ENCODE measurements at regions not wholly inside any gene's neighbourhood (a gene's known extent, or its start where the extent isn't known, plus 50 kb on each side); places are given as distances from the start of the nearest gene placed in this dataset.

GRCh38 chr14:28666961-28667360, 99.6 kb upstream of the FOXG1 start:
- DNase-seq (ENCODE audit: low spot score) (no peak), ATAC-seq (ENCODE audit: insufficient number of reproducible peaks, low FRiP score, low read depth) (no peak)
- no peaks in the 10 kb centered on the region for H3K36me3 ChIP-seq
- no peak for TF ChIP-seq CTCF (IDR thresholded peaks at IDR 0.05)
- no peak overlapping the region for H3K4me3 ChIP-seq
- H3K27me3 ChIP-seq (replicated peaks; ENCODE audit: insufficient read depth): no peaks in the 10 kb centered on the region
- H3K27ac ChIP-seq: no peak overlapping the region
- H3K9me3 ChIP-seq: no peaks in the 10 kb centered on the region
- H3K4me1 ChIP-seq (ENCODE audit: control insufficient read depth in 1 of 2, low read depth in 2 of 2): no peaks in the 10 kb centered on the region

GRCh38 chr14:28671425-28671824, 95.2 kb upstream of the FOXG1 start:
- DNase-seq (ENCODE audit: low spot score) (no peak), ATAC-seq (ENCODE audit: insufficient number of reproducible peaks, low FRiP score, low read depth) (no peak)
- no peak overlapping the region for H3K27ac ChIP-seq

GRCh38 chr14:28673056-28673455, 93.5 kb upstream of the FOXG1 start:
- no peak for TF ChIP-seq CTCF (IDR thresholded peaks at IDR 0.05)
- no peak overlapping the region for H3K27ac ChIP-seq
- ATAC-seq (ENCODE audit: insufficient number of reproducible peaks, low FRiP score, low read depth): no peak

More at GRCh38 chr14:28671425-28671824, 95.2 kb upstream of the FOXG1 start:
- no peak overlapping the region for H3K4me3 ChIP-seq
- H3K36me3 ChIP-seq: no peaks in the 10 kb centered on the region
- TF ChIP-seq CTCF (IDR thresholded peaks at IDR 0.05): no peak
- no peaks in the 10 kb centered on the region for H3K9me3 ChIP-seq
- no peaks in the 10 kb centered on the region for H3K4me1 ChIP-seq (ENCODE audit: control insufficient read depth in 1 of 2, low read depth in 2 of 2)
- H3K27me3 ChIP-seq (replicated peaks; ENCODE audit: insufficient read depth): no peaks in the 10 kb centered on the region

GRCh38 chr14:28676479-28676878, 90.1 kb upstream of the FOXG1 start:
- ATAC-seq (ENCODE audit: insufficient number of reproducible peaks, low FRiP score, low read depth) (no peak), DNase-seq (ENCODE audit: low spot score) (no peak)
- Histone ChIP-seq H3K27me3 (replicated peaks; ENCODE audit: insufficient read depth) (no peaks in the 10 kb centered on the region), H3K9me3 (no peaks in the 10 kb centered on the region), H3K4me1 (ENCODE audit: control insufficient read depth in 1 of 2, low read depth in 2 of 2) (no peaks in the 10 kb centered on the region), H3K4me3 (no peak overlapping the region), H3K36me3 (no peaks in the 10 kb centered on the region), H3K27ac (no peak overlapping the region)
- no peak for TF ChIP-seq CTCF (IDR thresholded peaks at IDR 0.05)

More at GRCh38 chr14:28673056-28673455, 93.5 kb upstream of the FOXG1 start:
- H3K4me1 ChIP-seq (ENCODE audit: control insufficient read depth in 1 of 2, low read depth in 2 of 2): no peaks in the 10 kb centered on the region
- no peaks in the 10 kb centered on the region for H3K9me3 ChIP-seq
- no peak for DNase-seq (ENCODE audit: low spot score)
- H3K4me3 ChIP-seq: no peak overlapping the region
- no peaks in the 10 kb centered on the region for H3K36me3 ChIP-seq
- H3K27me3 ChIP-seq (replicated peaks; ENCODE audit: insufficient read depth): no peaks in the 10 kb centered on the region

- no peak for TF ChIP-seq CTCF (IDR thresholded peaks at IDR 0.05)
These were observed 89.2 kb upstream of the FOXG1 start for GRCh38 chr14:28677381-28677780.

More at GRCh38 chr14:28677381-28677780, 89.2 kb upstream of the FOXG1 start:
- ATAC-seq (ENCODE audit: insufficient number of reproducible peaks, low FRiP score, low read depth): no peak
- Histone ChIP-seq H3K4me3 (no peak overlapping the region), H3K36me3 (no peaks in the 10 kb centered on the region), H3K4me1 (ENCODE audit: control insufficient read depth in 1 of 2, low read depth in 2 of 2) (no peaks in the 10 kb centered on the region), H3K9me3 (no peaks in the 10 kb centered on the region), H3K27ac (no peak overlapping the region), H3K27me3 (replicated peaks; ENCODE audit: insufficient read depth) (no peaks in the 10 kb centered on the region)
- DNase-seq (ENCODE audit: low spot score): no peak
